CD14-positive monocyte (primary cell): ENCODE measurements at regions not wholly inside any gene's neighbourhood (a gene's known extent, or its start where the extent isn't known, plus 50 kb on each side); places are given as distances from the start of the nearest gene placed in this dataset.

Source experiments
- DNase-seq, 3 donors: peaks; one replicate each; pipeline ENCODE4 v3.0.0-alpha.2; 2011 to 2022
- H2AFZ ChIP-seq: 2 replicates; pipeline ENCODE4 v1.6.0; 2012; ENCODE audit warnings: mild to moderate bottlenecking, low read depth, low read length, inconsistent platforms; ENCODE audit not compliant: insufficient read depth, poor library complexity, severe bottlenecking
- H3K27ac ChIP-seq, 2 donors: 1 replicate in 1 of 2; 2 replicates in 1 of 2; pipeline ENCODE4 v1.5.1; 2012 to 2013; ENCODE audit warnings: low read length in 2 of 2, control low read depth in 1 of 2, inconsistent platforms in 1 of 2, low read depth in 1 of 2, mild to moderate bottlenecking in 1 of 2
- H3K27me3 ChIP-seq, 2 donors: one replicate each; pipeline versions ENCODE4 v1.6.0 to v1.6.1; 2011 to 2013; ENCODE audit warnings: low read length in 2 of 2; ENCODE audit not compliant: control insufficient read depth in 2 of 2, insufficient read depth in 2 of 2
- H3K36me3 ChIP-seq, 2 donors: replicated peaks in 1 of 2; 1 replicate in 1 of 2; 2 replicates in 1 of 2; pipeline versions ENCODE4 v1.5.1 to v1.6.1; 2012 to 2013; ENCODE audit warnings: low read length in 2 of 2, control low read depth in 1 of 2, inconsistent platforms in 1 of 2, mild to moderate bottlenecking in 1 of 2; ENCODE audit not compliant: insufficient read depth in 2 of 2, control insufficient read depth in 1 of 2
- H3K4me1 ChIP-seq, 2 donors: 1 replicate in 1 of 2; 2 replicates in 1 of 2; pipeline versions ENCODE4 v1.5.1 to v1.6.1; 2012 to 2013; ENCODE audit warnings: low read length in 2 of 2, control low read depth in 1 of 2, inconsistent platforms in 1 of 2, mild to moderate bottlenecking in 1 of 2, moderate library complexity in 1 of 2; ENCODE audit not compliant: insufficient read depth in 2 of 2, control insufficient read depth in 1 of 2
- H3K4me2 ChIP-seq: replicated peaks from 2 replicates; pipeline ENCODE3; 2012; ENCODE audit warnings: low read length, moderate library complexity, mild to moderate bottlenecking; ENCODE audit not compliant: poor library complexity, severe bottlenecking; ENCODE audit errors: extremely low read depth
- H3K4me3 ChIP-seq, 3 experiments: fragments of 200-600 bp in 1 of 3; sonication (generic) in 1 of 3; replicated peaks in 1 of 3; 1 replicate in 2 of 3; 2 replicates in 1 of 3; pipeline ENCODE4 v1.5.1; 2011 to 2013; ENCODE audit warnings: low read length in 3 of 3, mild to moderate bottlenecking in 3 of 3, control low read depth in 2 of 3, low read depth in 2 of 3, inconsistent platforms in 1 of 3, moderate library complexity in 1 of 3
- H3K79me2 ChIP-seq: 2 replicates; pipeline ENCODE4 v1.6.0; 2012; ENCODE audit warnings: mild to moderate bottlenecking, control low read depth, inconsistent platforms, low read length, moderate library complexity; ENCODE audit not compliant: insufficient read depth
- H3K9ac ChIP-seq: 2 replicates; pipeline ENCODE4 v1.6.0; 2017; ENCODE audit warnings: low read length, mild to moderate bottlenecking; ENCODE audit not compliant: insufficient read depth, poor library complexity, severe bottlenecking
- H3K9me3 ChIP-seq, 2 donors: replicated peaks in 1 of 2; 1 replicate in 1 of 2; 2 replicates in 1 of 2; pipeline versions ENCODE4 v1.5.1 to v1.6.1; 2012 to 2013; ENCODE audit warnings: low read length in 2 of 2, control low read depth in 1 of 2; ENCODE audit not compliant: control insufficient read depth in 1 of 2, insufficient read depth in 1 of 2
- H4K20me1 ChIP-seq: 2 replicates; pipeline ENCODE4 v1.6.0; 2012; ENCODE audit warnings: mild to moderate bottlenecking, low read length, control low read depth, moderate library complexity; ENCODE audit not compliant: insufficient read depth
- H3K27ac Mint-ChIP-seq, 7 donors: one replicate each; pipeline ENCODE4 v1.8.0; 2020; ENCODE audit warnings: mild to moderate bottlenecking in 7 of 7, mixed read lengths in 7 of 7, moderate library complexity in 6 of 7, inconsistent platforms in 2 of 7
- H3K27me3 Mint-ChIP-seq, 3 donors: one replicate each; pipeline ENCODE4 v1.8.0; 2021 to 2022; ENCODE audit warnings: low read depth in 3 of 3, mild to moderate bottlenecking in 3 of 3, mixed read lengths in 3 of 3, moderate library complexity in 3 of 3, inconsistent platforms in 1 of 3
- H3K36me3 Mint-ChIP-seq, 2 donors: one replicate each; pipeline ENCODE4 v1.8.0; 2020; ENCODE audit warnings: mixed read lengths in 2 of 2, inconsistent platforms in 1 of 2, mild to moderate bottlenecking in 1 of 2
- H3K4me1 Mint-ChIP-seq: one replicate; pipeline ENCODE4 v1.8.0; 2020; ENCODE audit warnings: mild to moderate bottlenecking, mixed read lengths
- H3K4me3 Mint-ChIP-seq, 2 donors: one replicate each; pipeline ENCODE4 v1.8.0; 2020; ENCODE audit warnings: mild to moderate bottlenecking in 2 of 2, mixed read lengths in 2 of 2, moderate library complexity in 1 of 2
- H3K9me3 Mint-ChIP-seq, 7 donors: one replicate each; pipeline ENCODE4 v1.8.0; 2020 to 2022; ENCODE audit warnings: mixed read lengths in 7 of 7, mild to moderate bottlenecking in 6 of 7, moderate library complexity in 6 of 7, inconsistent platforms in 2 of 7
- CTCF ChIP-seq: fragments of 200-600 bp; IDR thresholded peaks from one replicate; pipeline ENCODE4 v1.8.0; 2022; ENCODE audit warnings: antibody characterized with exemption, mild to moderate bottlenecking
- WGBS: methylation state at CpG from one replicate; pipeline ENCODE4 v1.1.5; 2013; ENCODE audit warnings: missing lambda C conversion rate; ENCODE audit not compliant: insufficient coverage; 5-methylcytosine and 5-hydroxymethylcytosine counted together
- intact Hi-C, 2 donors: fragments of 100-400 bp; cut with micrococcal nuclease; formaldehyde crosslinking; loops; one replicate each; pipeline versions ENCODE4 v1.15.0 to v1.15.1; 2023

DNA sequence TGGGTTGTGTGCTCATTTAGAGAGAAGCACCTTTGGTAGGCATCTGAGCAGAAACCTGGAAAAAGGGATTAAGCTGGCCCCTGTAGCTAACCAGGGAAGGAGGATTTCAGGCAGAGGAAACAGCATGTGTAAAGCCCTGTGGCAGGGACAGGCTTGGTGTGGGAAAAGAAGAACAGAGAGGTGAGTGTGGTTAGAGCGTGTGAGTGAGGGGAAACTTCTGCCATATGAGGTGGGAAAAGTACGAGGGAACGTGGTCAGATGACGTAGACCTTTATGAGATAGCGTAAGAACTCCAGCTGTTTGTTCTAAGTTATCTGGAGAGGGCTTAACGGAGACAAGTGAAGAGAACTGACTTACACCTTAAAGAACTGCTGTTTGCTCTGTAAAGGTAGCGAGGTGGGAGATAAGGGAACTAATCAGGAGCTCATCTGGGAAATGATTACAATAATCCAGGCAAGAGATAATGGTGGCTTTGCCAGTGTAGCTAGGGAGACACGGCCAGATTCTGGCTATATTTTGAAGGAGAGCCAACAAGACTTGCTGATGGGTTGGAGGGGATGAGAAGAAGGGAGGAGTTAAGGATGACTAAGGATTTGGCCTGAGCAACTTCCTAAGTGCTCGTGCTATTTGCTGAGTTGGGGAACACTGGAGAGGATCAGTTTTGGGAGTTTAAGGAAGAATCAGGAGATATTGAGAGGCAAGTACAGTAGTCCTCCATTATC is 234.0 kb downstream of the ETNK1 start:
- no peak overlapping the region for H3K27ac ChIP-seq
- Mint-ChIP-seq H3K9me3 (no peaks in the 10 kb centered on the region), H3K36me3 (no peaks in the 10 kb centered on the region), H3K27me3 (peaks cover 3 to 7% (median 3%) of the 10 kb centered on the region in 3 donors), H3K4me3 (no peak overlapping the region), H3K27ac (no peak overlapping the region), H3K4me1 (no peaks in the 10 kb centered on the region)
- no peak for TF ChIP-seq CTCF
- H3K4me1 ChIP-seq, result no peaks in the 10 kb centered on the region
- DNase-seq, result no peak
- no peaks in the 10 kb centered on the region for H3K27me3 ChIP-seq
- WGBS, result 69% methylated on average over 9 of the region's 9 CpGs
- no peaks in the 10 kb centered on the region for H4K20me1 ChIP-seq
- no peak overlapping the region for H3K9ac ChIP-seq
- no peak overlapping the region for H3K4me2 ChIP-seq
- no peak overlapping the region for H2AFZ ChIP-seq
- no peaks in the 10 kb centered on the region for H3K79me2 ChIP-seq
- H3K36me3 ChIP-seq, result no peaks in the 10 kb centered on the region
- intact Hi-C loops, result no loop called here
- H3K9me3 ChIP-seq, result no peaks in the 10 kb centered on the region
- H3K4me3 ChIP-seq, result no peak overlapping the region

GRCh38 chr12:22860926-22861325 is 236.0 kb downstream of the ETNK1 start:
- Mint-ChIP-seq H3K9me3 (no peaks in the 10 kb centered on the region), H3K36me3 (no peaks in the 10 kb centered on the region), H3K27me3 (peaks cover 2 to 7% (median 3%) of the 10 kb centered on the region in 3 donors), H3K4me1 (no peaks in the 10 kb centered on the region), H3K4me3 (no peak overlapping the region), H3K27ac (no peak overlapping the region)
- WGBS, result no CpG with 5 or more reads among the region's 3 CpGs
- H3K27me3 ChIP-seq, result no peaks in the 10 kb centered on the region
- H3K9me3 ChIP-seq, result no peaks in the 10 kb centered on the region
- no peak overlapping the region for H2AFZ ChIP-seq
- no peaks in the 10 kb centered on the region for H4K20me1 ChIP-seq
- intact Hi-C loops, result no loop called here
- H3K27ac ChIP-seq, result no peak overlapping the region
- DNase-seq, result no peak
- H3K9ac ChIP-seq, result no peak overlapping the region
- no peaks in the 10 kb centered on the region for H3K36me3 ChIP-seq
- no peak overlapping the region for H3K4me3 ChIP-seq
- no peak overlapping the region for H3K4me2 ChIP-seq
- H3K4me1 ChIP-seq, result no peaks in the 10 kb centered on the region
- no peaks in the 10 kb centered on the region for H3K79me2 ChIP-seq
- TF ChIP-seq CTCF, result no peak
